DOHH2 (cell line): ENCODE measurements at regions not wholly inside any gene's neighbourhood (a gene's known extent, or its start where the extent isn't known, plus 50 kb on each side); places are given as distances from the start of the nearest gene placed in this dataset.
"Not testable (repeated sequence)": the region's sequence is repeated elsewhere in the genome, so short reads cannot be mapped to it uniquely, and the experiment has no call there.

Source experiments
- CTCF ChIP-seq: fragments of 200-600 bp; sonication (generic); IDR thresholded peaks from one replicate; pipeline ENCODE4 v1.5.1; 2014; ENCODE audit warnings: antibody characterized with exemption, mild to moderate bottlenecking, low read depth, low read length; ENCODE audit not compliant: poor library complexity, severe bottlenecking
- EZH2phosphoT487 ChIP-seq: fragments of 200-600 bp; sonication (generic); IDR thresholded peaks from 2 replicates; pipeline ENCODE4 v1.6.1; 2017; ENCODE audit warnings: borderline replicate concordance, mild to moderate bottlenecking, antibody characterized with exemption, low read length, moderate library complexity, mixed read lengths

- not testable (repeated sequence) for TF ChIP-seq CTCF, EZH2phosphoT487
These were observed 499.4 kb downstream of the PCDH11X start for GRCh38 chrX:92278556-92278955.
